ENCODE measurements at regions not wholly inside any gene's neighbourhood (a gene's known extent, or its start where the extent isn't known, plus 50 kb on each side); places are given as distances from the start of the nearest gene placed in this dataset.
"Not testable (repeated sequence)": the region's sequence is repeated elsewhere in the genome, so short reads cannot be mapped to it uniquely, and the experiment has no call there.

- H3K36me3 ChIP-seq (ENCODE audit: control insufficient read depth in 2 of 4, insufficient read depth in 4 of 4, low read length in 3 of 4); H3K18ac ChIP-seq (ENCODE audit: extremely low read depth, low read length); H3K27ac ChIP-seq (ENCODE audit: low read depth, low read length); H2BK15ac ChIP-seq (ENCODE audit: low read length); H3K56ac ChIP-seq (replicated peaks; ENCODE audit: insufficient read length, low read depth, low read length); H3K4me1 ChIP-seq (replicated peaks in 1 of 4; ENCODE audit: control insufficient read depth in 3 of 4, insufficient read depth in 4 of 4, low read length in 3 of 4); H4K8ac ChIP-seq (ENCODE audit: extremely low read depth, insufficient read depth, low read length); H3K23me2 ChIP-seq (ENCODE audit: low read depth, low read length); H2AK5ac ChIP-seq (ENCODE audit: low read depth, low read length); H3K14ac ChIP-seq (ENCODE audit: insufficient read length); H2AFZ ChIP-seq (ENCODE audit: low read length); H4K91ac ChIP-seq (replicated peaks; ENCODE audit: insufficient read length, low read length); H3K4me3 ChIP-seq (ENCODE audit: extremely low read depth in 1 of 4, insufficient read depth in 2 of 4, low read depth in 3 of 4, low read length in 4 of 4); H4K5ac ChIP-seq (ENCODE audit: insufficient read length, low read depth, low read length); H2BK20ac ChIP-seq (ENCODE audit: low read length); FAIRE-seq; H3K23ac ChIP-seq (ENCODE audit: insufficient read length); POLR2A ChIA-PET (ENCODE audit: partially characterized antibody); H3K9ac ChIP-seq (replicated peaks in 1 of 4; ENCODE audit: extremely low read depth in 1 of 4, low read depth in 3 of 4, low read length in 3 of 4); H3K4ac ChIP-seq (replicated peaks; ENCODE audit: insufficient read length, low read depth, low read length); H4K20me1 ChIP-seq (replicated peaks in 1 of 2; ENCODE audit: control insufficient read depth in 1 of 2, insufficient read depth in 2 of 2, low read length in 2 of 2); H3K4me2 ChIP-seq (ENCODE audit: insufficient read depth in 1 of 2, low read depth in 2 of 2, low read length in 2 of 2); DNase-seq (ENCODE audit: low read depth in 1 of 2, low spot score in 2 of 2); H2BK12ac ChIP-seq (ENCODE audit: low read depth, low read length); H2BK5ac ChIP-seq (ENCODE audit: low read depth, low read length); H2BK120ac ChIP-seq (replicated peaks; ENCODE audit: low read depth, low read length); CTCF ChIA-PET (ENCODE audit: partially characterized antibody); H3K27me3 ChIP-seq (replicated peaks in 1 of 4; ENCODE audit: control insufficient read depth in 3 of 4, extremely low read depth in 1 of 4, insufficient read depth in 3 of 4, low read length in 3 of 4); H3K79me2 ChIP-seq (ENCODE audit: control insufficient read depth in 1 of 2, insufficient read depth in 2 of 2, low read length in 2 of 2); H3K79me1 ChIP-seq (ENCODE audit: low read depth, low read length): not testable (repeated sequence)
- 94% methylated on average over 5 of the region's 6 CpGs; no CpG with 5 or more reads in 1 of the 2 experiments for WGBS, 2 experiments (ENCODE audit: extremely low coverage in 1 of 2, insufficient coverage in 1 of 2, insufficient read length in 1 of 2, insufficient replicate concordance in 2 of 2, low coverage in 1 of 2, low lambda C conversion rate in 2 of 2, missing lambda C conversion rate in 1 of 2)
- peaks cover 21 to 41% of the 10 kb centered on the region in 2 experiments for H3K9me3 ChIP-seq (ENCODE audit: insufficient read depth in 2 of 2, low read depth in 1 of 2, low read length in 1 of 2)
Observed at GRCh38 chr15:20267996-20268395, 273.6 kb downstream of the GOLGA6L6 start.

- H3K79me1 ChIP-seq (ENCODE audit: low read depth, low read length); H4K91ac ChIP-seq (replicated peaks; ENCODE audit: insufficient read length, low read length); CTCF ChIA-PET (ENCODE audit: partially characterized antibody); H3K56ac ChIP-seq (replicated peaks; ENCODE audit: insufficient read length, low read depth, low read length); H3K23me2 ChIP-seq (ENCODE audit: low read depth, low read length); H2BK12ac ChIP-seq (ENCODE audit: low read depth, low read length); H3K27ac ChIP-seq (ENCODE audit: low read depth, low read length); H2BK120ac ChIP-seq (replicated peaks; ENCODE audit: low read depth, low read length); H3K14ac ChIP-seq (ENCODE audit: insufficient read length); H3K79me2 ChIP-seq (ENCODE audit: control insufficient read depth in 1 of 2, insufficient read depth in 2 of 2, low read length in 2 of 2); H4K5ac ChIP-seq (ENCODE audit: insufficient read length, low read depth, low read length); H3K9ac ChIP-seq (replicated peaks in 1 of 4; ENCODE audit: extremely low read depth in 1 of 4, low read depth in 3 of 4, low read length in 3 of 4); H2AFZ ChIP-seq (ENCODE audit: low read length); H3K4ac ChIP-seq (replicated peaks; ENCODE audit: insufficient read length, low read depth, low read length); POLR2A ChIA-PET (ENCODE audit: partially characterized antibody); H3K36me3 ChIP-seq (ENCODE audit: control insufficient read depth in 2 of 4, insufficient read depth in 4 of 4, low read length in 3 of 4); H3K4me3 ChIP-seq (ENCODE audit: extremely low read depth in 1 of 4, insufficient read depth in 2 of 4, low read depth in 3 of 4, low read length in 4 of 4); H4K20me1 ChIP-seq (replicated peaks in 1 of 2; ENCODE audit: control insufficient read depth in 1 of 2, insufficient read depth in 2 of 2, low read length in 2 of 2); H2AK5ac ChIP-seq (ENCODE audit: low read depth, low read length); H3K27me3 ChIP-seq (replicated peaks in 1 of 4; ENCODE audit: control insufficient read depth in 3 of 4, extremely low read depth in 1 of 4, insufficient read depth in 3 of 4, low read length in 3 of 4); H4K8ac ChIP-seq (ENCODE audit: extremely low read depth, insufficient read depth, low read length); DNase-seq (ENCODE audit: low read depth in 1 of 2, low spot score in 2 of 2); H3K4me2 ChIP-seq (ENCODE audit: insufficient read depth in 1 of 2, low read depth in 2 of 2, low read length in 2 of 2); H2BK20ac ChIP-seq (ENCODE audit: low read length); H3K18ac ChIP-seq (ENCODE audit: extremely low read depth, low read length); H3K23ac ChIP-seq (ENCODE audit: insufficient read length); H3K4me1 ChIP-seq (replicated peaks in 1 of 4; ENCODE audit: control insufficient read depth in 3 of 4, insufficient read depth in 4 of 4, low read length in 3 of 4); FAIRE-seq; H2BK15ac ChIP-seq (ENCODE audit: low read length); H2BK5ac ChIP-seq (ENCODE audit: low read depth, low read length): not testable (repeated sequence)
- peaks cover 16 to 36% of the 10 kb centered on the region in 2 experiments; a peak in 3 of 4 replicates for H3K9me3 ChIP-seq (ENCODE audit: insufficient read depth in 2 of 2, low read depth in 1 of 2, low read length in 1 of 2)
- 86% methylated on average over 6 of the region's 6 CpGs; no CpG with 5 or more reads in 1 of the 2 experiments for WGBS, 2 experiments (ENCODE audit: extremely low coverage in 1 of 2, insufficient coverage in 1 of 2, insufficient read length in 1 of 2, insufficient replicate concordance in 2 of 2, low coverage in 1 of 2, low lambda C conversion rate in 2 of 2, missing lambda C conversion rate in 1 of 2)
Observed at GRCh38 chr15:20267051-20267730, 274.4 kb downstream of the GOLGA6L6 start.
